ENCODE measurements at regions not wholly inside any gene's neighbourhood (a gene's known extent, or its start where the extent isn't known, plus 50 kb on each side); places are given as distances from the start of the nearest gene placed in this dataset.

GRCh38 chr2:107621186-107622165 lies 205.2 kb upstream of the RGPD4 start:
- ChIA-PET CTCF (ENCODE audit: low intra/inter-chr PET ratio) (no interaction called here), POLR2A (no interaction called here)
- WGBS (ENCODE audit: insufficient coverage, low coverage, missing lambda C conversion rate) = 16% methylated on average over 5 of the region's 5 CpGs
- no peak for FAIRE-seq
- no TSS peak for BruUV-seq (replicated peaks)
- Histone ChIP-seq H3K27ac (ENCODE audit: extremely low read depth, low read depth, low read length) (no peak overlapping the region), H3K9ac (ENCODE audit: insufficient read depth in 1 of 2, low read depth in 2 of 2, low read length in 2 of 2) (no peak overlapping the region), H3K27me3 (ENCODE audit: control insufficient read depth in 2 of 2, insufficient read depth in 2 of 2, low read length in 2 of 2) (no peaks in the 10 kb centered on the region), H3K4me3 (no peak overlapping the region), H4K20me1 (replicated peaks; ENCODE audit: control insufficient read depth, insufficient read depth, low read length) (no peaks in the 10 kb centered on the region), H3K9me1 (ENCODE audit: control insufficient read depth, insufficient read depth, low read length) (no peaks in the 10 kb centered on the region), H3K79me2 (ENCODE audit: control insufficient read depth, insufficient read depth, low read length) (no peaks in the 10 kb centered on the region), H3K4me2 (ENCODE audit: insufficient read depth, low read length) (no peak overlapping the region), H3K9me3 (replicated peaks; ENCODE audit: control insufficient read depth, insufficient read depth, low read depth, low read length) (0 out of 2 replicates have a peak, but pooled peaks cover 3% of the 10 kb centered on the region), H2AFZ (ENCODE audit: low read depth, low read length) (no peak overlapping the region), H3K36me3 (ENCODE audit: control insufficient read depth, insufficient read depth, low read length) (no peaks in the 10 kb centered on the region), H3K4me1 (replicated peaks in 1 of 2; ENCODE audit: control insufficient read depth in 2 of 2, insufficient read depth in 2 of 2, low read length in 2 of 2) (no peaks in the 10 kb centered on the region)
- in situ Hi-C loops (cut with MboI) (no loop called here), intact Hi-C loops (cut with micrococcal nuclease) (no loop called here)
- DNase-seq (ENCODE audit: extremely low read depth in 1 of 4, low spot score in 3 of 4) = no peak
- ATAC-seq = no peak
- TF ChIP-seq ZNF146 (CRISPR knock-in tag; IDR thresholded peaks at IDR 0.05; ENCODE audit: unreplicated experiment) = no peak
- no peak for TF ChIP-seq FOXP1 (CRISPR knock-in tag; IDR thresholded peaks at IDR 0.05)
- no peak for TF ChIP-seq SP1 (CRISPR knock-in tag; IDR thresholded peaks at IDR 0.05)
- TF ChIP-seq SRSF1 (IDR thresholded peaks at IDR 0.05; ENCODE audit: low read depth, low read length) = no peak
- no peak for TF ChIP-seq ZNF347 (CRISPR knock-in tag; IDR thresholded peaks at IDR 0.05; ENCODE audit: low read depth)
- TF ChIP-seq ZNF75A (CRISPR knock-in tag; IDR thresholded peaks at IDR 0.05) = no peak
- TF ChIP-seq ZNF583 (CRISPR knock-in tag; IDR thresholded peaks at IDR 0.05) = no peak
- no peak for TF ChIP-seq RBM39 (optimal IDR thresholded peaks at IDR 0.05; ENCODE audit: low read depth, low read length)
- TF ChIP-seq ZBTB1 (CRISPR knock-in tag; IDR thresholded peaks at IDR 0.05; ENCODE audit: borderline replicate concordance, low read depth) = no peak
- TF ChIP-seq ZNF77 (CRISPR knock-in tag; IDR thresholded peaks at IDR 0.05) = no peak
- no peak for TF ChIP-seq ZBTB33 (CRISPR knock-in tag; IDR thresholded peaks at IDR 0.05)
- TF ChIP-seq PCBP1 (IDR thresholded peaks at IDR 0.05; ENCODE audit: low read depth, low read length, poor library complexity, severe bottlenecking) = no peak
- TF ChIP-seq ZNF561 (CRISPR knock-in tag; conservative IDR thresholded peaks at IDR 0.05) = no peak
- TF ChIP-seq LCOR (CRISPR knock-in tag; IDR thresholded peaks at IDR 0.05) = no peak

All from K562 (cell line).